HT-29 (cell line): ENCODE measurements at regions not wholly inside any gene's neighbourhood (a gene's known extent, or its start where the extent isn't known, plus 50 kb on each side); places are given as distances from the start of the nearest gene placed in this dataset. TPM values are rescaled to one million over a fixed set of nuclear protein-coding genes. Genes with fewer than 3 reads are reported as not detected.

Source experiments
- small RNA-seq: library from RNA; depleted of rRNA; stranded (forward); fragments of <200 nt; gene quantifications from one replicate; pipeline ENCODE3, GENCODE V24; 2014

Small RNA genes in the stretch of these regions (small RNA-seq; reads per million reads assigned to genes)
- gene BX323845.1: not detected
- gene BX323845.2: not detected
